HepG2 (cell line): ENCODE measurements at regions not wholly inside any gene's neighbourhood (a gene's known extent, or its start where the extent isn't known, plus 50 kb on each side); places are given as distances from the start of the nearest gene placed in this dataset.

Experiments
- BHLHE40 ChIP-seq: IDR thresholded peaks from 2 replicates; pipeline ENCODE4 v1.6.1; 2011; ENCODE audit warnings: low read length, improper control_type of control experiment
- CAMTA2 ChIP-seq: sonication (generic); formaldehyde crosslinking; IDR thresholded peaks from 2 replicates; pipeline ENCODE4 v1.4.0; 2020; ENCODE audit warnings: mild to moderate bottlenecking, missing genetic modification reagents, borderline replicate concordance
- CTCF ChIP-seq: sonication (generic); formaldehyde crosslinking; IDR thresholded peaks from 2 replicates; pipeline ENCODE4 v1.5.0; 2020; ENCODE audit warnings: mild to moderate bottlenecking, missing genetic modification reagents, moderate library complexity
- EZH2 ChIP-seq: conservative IDR thresholded peaks from 2 replicates; pipeline ENCODE4 v1.6.1; 2012; ENCODE audit warnings: mild to moderate bottlenecking, low read depth, low read length, moderate library complexity
- PHF8 ChIP-seq: sonication (generic); formaldehyde crosslinking; IDR thresholded peaks from 2 replicates; pipeline ENCODE4 v1.5.0; 2020; ENCODE audit warnings: missing genetic modification reagents
- SP2 ChIP-seq: sonication (generic); formaldehyde crosslinking; IDR thresholded peaks from 2 replicates; pipeline ENCODE4 v1.5.1; 2020; ENCODE audit warnings: mild to moderate bottlenecking, missing genetic modification reagents
- TF ChIP-seq, protein P1 (sequence below): sonication (generic); formaldehyde crosslinking; IDR thresholded peaks from 2 replicates; pipeline ENCODE4 v1.4.0; 2020; ENCODE audit warnings: mild to moderate bottlenecking, missing genetic modification reagents
- TF ChIP-seq, protein P2 (sequence below), 2 experiments: sonication (generic) in 1 of 2; formaldehyde crosslinking in 1 of 2; IDR thresholded peaks; 2 replicates each; pipeline versions ENCODE4 v1.4.0 to v1.6.1; 2018 to 2020; ENCODE audit warnings: missing genetic modification reagents in 2 of 2, borderline replicate concordance in 1 of 2, low read depth in 1 of 2, mild to moderate bottlenecking in 1 of 2, missing biosample characterization in 1 of 2

GRCh38 chr6:80592436-80592835 lies 486.0 kb downstream of the BCKDHB start:
- TF ChIP-seq CTCF (CRISPR knock-in tag) (no peak), BHLHE40 (no peak), CAMTA2 (CRISPR knock-in tag) (no peak), PHF8 (CRISPR knock-in tag) (no peak), EZH2 (no peak), SP2 (no peak)
- TF ChIP-seq, protein P1, sequence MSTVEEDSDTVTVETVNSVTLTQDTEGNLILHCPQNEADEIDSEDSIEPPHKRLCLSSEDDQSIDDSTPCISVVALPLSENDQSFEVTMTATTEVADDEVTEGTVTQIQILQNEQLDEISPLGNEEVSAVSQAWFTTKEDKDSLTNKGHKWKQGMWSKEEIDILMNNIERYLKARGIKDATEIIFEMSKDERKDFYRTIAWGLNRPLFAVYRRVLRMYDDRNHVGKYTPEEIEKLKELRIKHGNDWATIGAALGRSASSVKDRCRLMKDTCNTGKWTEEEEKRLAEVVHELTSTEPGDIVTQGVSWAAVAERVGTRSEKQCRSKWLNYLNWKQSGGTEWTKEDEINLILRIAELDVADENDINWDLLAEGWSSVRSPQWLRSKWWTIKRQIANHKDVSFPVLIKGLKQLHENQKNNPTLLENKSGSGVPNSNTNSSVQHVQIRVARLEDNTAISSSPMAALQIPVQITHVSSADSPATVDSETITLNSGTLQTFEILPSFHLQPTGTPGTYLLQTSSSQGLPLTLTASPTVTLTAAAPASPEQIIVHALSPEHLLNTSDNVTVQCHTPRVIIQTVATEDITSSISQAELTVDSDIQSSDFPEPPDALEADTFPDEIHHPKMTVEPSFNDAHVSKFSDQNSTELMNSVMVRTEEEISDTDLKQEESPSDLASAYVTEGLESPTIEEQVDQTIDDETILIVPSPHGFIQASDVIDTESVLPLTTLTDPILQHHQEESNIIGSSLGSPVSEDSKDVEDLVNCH: no peak
- TF ChIP-seq, protein P2, sequence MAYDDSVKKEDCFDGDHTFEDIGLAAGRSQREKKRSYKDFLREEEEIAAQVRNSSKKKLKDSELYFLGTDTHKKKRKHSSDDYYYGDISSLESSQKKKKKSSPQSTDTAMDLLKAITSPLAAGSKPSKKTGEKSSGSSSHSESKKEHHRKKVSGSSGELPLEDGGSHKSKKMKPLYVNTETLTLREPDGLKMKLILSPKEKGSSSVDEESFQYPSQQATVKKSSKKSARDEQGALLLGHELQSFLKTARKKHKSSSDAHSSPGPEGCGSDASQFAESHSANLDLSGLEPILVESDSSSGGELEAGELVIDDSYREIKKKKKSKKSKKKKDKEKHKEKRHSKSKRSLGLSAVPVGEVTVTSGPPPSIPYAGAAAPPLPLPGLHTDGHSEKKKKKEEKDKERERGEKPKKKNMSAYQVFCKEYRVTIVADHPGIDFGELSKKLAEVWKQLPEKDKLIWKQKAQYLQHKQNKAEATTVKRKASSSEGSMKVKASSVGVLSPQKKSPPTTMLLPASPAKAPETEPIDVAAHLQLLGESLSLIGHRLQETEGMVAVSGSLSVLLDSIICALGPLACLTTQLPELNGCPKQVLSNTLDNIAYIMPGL (CRISPR knock-in tag; IDR thresholded peaks at IDR 0.05; ENCODE audit: borderline replicate concordance in 1 of 2, low read depth in 1 of 2): no peak
